ENCODE measurements at regions not wholly inside any gene's neighbourhood (a gene's known extent, or its start where the extent isn't known, plus 50 kb on each side); places are given as distances from the start of the nearest gene placed in this dataset.

DNA sequence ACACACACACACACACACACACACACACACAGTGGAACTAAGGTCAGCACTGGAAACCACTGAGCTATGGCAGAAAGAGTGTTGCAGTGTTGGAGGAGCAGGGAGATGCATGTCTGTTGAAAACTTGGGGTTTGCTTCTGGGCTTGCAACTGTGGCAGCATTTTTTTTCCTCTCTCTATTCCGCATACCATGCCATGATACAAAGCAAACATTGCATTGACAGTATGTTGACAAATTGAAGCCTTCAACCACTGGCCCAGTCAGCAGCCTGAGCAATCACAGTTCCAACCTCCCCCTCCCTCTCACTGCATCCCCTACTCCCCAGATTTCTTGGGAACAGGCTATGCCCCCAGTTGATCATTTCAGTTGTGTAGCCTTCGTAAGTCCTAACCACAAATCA is 478.1 kb upstream of the WWC1 start:
- no peak for TF ChIP-seq JUND (CRISPR knock-in tag; IDR thresholded peaks at IDR 0.05)
- TF ChIP-seq, protein P1, sequence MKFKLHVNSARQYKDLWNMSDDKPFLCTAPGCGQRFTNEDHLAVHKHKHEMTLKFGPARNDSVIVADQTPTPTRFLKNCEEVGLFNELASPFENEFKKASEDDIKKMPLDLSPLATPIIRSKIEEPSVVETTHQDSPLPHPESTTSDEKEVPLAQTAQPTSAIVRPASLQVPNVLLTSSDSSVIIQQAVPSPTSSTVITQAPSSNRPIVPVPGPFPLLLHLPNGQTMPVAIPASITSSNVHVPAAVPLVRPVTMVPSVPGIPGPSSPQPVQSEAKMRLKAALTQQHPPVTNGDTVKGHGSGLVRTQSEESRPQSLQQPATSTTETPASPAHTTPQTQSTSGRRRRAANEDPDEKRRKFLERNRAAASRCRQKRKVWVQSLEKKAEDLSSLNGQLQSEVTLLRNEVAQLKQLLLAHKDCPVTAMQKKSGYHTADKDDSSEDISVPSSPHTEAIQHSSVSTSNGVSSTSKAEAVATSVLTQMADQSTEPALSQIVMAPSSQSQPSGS (CRISPR knock-in tag; IDR thresholded peaks at IDR 0.05) = no peak
